NCI-H345 treated with DMSO at 0.1 percent for 48 hours (cell line): ENCODE measurements at regions not wholly inside any gene's neighbourhood (a gene's known extent, or its start where the extent isn't known, plus 50 kb on each side); places are given as distances from the start of the nearest gene placed in this dataset.
"Not testable (repeated sequence)": the region's sequence is repeated elsewhere in the genome, so short reads cannot be mapped to it uniquely, and the experiment has no call there.

ENCODE experiments used
- DNase-seq: peaks from one replicate; lab custom pipeline; 2025; ENCODE audit not compliant: unreplicated experiment; lab: John Stamatoyannopoulos, UW

DNA sequence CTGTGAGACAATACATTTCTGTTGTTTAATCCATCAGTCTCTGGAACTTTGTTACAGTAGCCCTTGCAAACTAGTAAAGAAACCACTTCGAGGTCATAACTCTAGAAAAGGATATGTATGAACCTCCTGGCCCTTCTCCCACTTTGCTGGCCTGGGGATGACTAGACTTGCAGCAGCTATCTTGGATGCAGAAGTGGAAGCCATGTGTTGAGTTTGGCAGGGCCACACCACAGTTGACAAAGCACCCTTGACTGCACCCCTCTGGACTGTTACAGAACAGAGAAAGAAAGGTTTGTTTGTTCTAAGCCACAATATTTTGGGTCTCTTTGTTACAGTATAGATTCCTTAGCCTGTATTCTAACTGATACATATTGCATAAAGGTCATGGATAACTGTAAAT, 183.2 kb upstream of the TAS2R1 start:
- DNase-seq, result no peak

GRCh38 chr5:9807366-9807765, 177.2 kb upstream of the TAS2R1 start:
- DNase-seq, result not testable (repeated sequence)

DNA sequence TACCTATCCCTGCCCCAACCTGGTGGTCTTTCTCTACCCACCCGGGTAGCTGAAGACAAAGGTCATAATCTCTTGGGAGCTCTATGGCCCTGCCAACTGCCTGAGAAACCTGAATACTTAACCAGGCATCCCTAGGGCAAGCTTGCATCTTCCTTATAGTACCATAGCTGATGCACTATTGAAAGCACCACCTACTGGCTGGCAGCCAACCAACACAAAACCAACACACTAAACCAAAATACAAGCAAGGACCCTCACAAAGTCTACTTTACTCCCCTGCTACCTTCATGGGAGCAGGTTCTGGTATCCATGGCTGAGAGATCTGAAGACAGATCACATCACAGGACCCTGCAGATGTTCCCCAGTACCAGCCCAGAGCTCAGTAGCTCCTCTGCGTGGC, 171.8 kb upstream of the TAS2R1 start:
- DNase-seq, result no peak

DNA sequence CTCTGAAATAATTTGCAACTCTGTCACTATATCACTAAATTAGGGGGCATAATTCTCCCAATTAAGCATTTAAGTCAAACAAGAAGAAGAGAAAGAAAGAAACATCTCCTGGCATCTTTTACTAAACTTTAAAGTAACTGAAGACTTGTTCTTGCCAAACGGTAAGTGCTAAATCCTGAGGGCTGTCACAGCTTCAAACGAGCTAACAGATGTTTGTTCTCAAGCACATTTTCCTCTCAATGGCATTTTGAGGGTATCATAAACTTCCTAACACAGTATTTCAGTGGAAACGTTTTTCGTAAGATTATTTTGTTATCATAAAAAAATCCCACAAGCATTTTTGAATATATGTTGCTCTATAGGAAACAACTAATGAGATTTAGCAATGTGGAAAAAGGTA, 169.5 kb upstream of the TAS2R1 start:
- no peak for DNase-seq

GRCh38 chr5:9790276-9790675, 160.1 kb upstream of the TAS2R1 start:
- DNase-seq, result no peak

- no peak for DNase-seq
These were observed 159.6 kb upstream of the TAS2R1 start for GRCh38 chr5:9789777-9790176.

DNA sequence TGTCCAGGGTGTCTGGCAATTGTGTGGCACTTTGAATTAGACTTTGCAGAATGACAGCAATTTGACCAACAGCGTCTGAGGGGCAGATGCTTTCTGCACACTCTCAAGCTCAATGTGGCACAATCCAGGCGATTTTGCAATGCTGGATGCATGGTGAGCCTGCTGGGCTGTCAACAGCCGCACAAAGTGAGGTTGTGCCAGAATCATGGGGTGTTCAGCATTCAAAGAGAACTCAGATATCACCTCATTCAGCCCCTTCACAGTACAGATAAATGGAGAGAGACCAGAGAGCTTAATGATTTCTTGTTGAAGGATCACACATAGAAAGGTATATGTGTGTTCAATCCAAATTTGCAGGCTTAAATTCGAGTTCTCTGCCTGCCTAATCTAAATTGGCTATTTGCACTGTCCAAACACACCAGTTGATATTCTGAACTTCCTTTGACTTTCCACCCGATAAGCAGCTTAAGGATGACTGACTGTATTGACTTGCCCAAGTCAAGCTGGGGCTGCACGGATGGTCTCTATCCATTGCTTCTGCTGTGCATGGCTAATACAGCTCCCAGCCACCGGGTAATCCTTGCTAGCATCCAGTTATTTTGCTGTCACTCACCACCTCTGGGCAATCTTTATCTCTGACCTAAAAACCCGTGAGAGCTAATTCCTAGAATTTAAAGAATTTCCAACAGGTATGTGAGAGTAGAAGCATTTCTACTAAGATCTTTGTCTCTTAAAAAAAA, 157.9 kb upstream of the TAS2R1 start:
- peak; percentile 80 for DNase-seq

DNA sequence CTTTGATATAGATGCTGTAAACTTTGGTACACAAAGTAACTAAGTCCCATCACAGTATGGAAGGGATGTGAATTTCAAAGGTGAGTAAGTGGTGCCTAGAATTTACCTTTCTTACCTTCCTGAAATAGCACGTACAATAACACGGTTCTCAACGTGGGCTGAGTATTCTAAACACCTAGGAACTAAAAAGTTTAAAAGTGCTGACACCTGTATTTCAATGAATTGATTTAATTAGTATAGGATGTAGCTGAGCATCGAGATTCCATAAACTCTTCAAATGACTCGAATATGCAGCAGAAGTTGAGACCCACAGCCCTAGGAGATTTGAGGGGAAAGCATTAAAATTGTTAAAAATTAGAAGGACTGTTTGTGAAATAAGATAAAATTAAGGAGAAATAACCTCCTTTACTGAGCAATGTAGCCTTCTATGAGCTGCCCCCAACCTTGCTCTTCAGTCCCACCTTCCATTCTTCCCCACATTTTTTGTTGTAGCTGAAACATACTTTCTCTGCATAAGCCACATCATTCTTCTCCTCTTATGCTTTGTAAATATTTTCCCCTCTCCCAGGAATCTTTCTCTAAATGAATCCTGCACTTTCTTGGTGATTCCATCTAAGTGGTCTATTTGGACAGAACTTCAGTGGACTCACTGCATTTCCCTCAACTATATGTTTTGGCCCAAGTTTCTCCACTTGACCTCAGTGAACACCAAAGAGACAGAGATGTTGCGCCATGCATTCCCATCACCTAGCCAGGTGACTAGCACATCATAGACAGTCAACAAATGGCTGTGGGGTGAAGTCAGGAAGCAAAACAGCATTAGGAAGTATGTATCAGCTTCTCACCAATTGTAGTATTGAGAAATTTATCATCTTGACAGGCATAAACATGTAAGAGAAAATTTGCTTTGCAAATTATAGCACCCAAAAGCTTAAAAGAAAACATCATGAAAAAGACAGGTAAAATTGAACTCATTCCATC, 156.5 kb upstream of the TAS2R1 start:
- no peak for DNase-seq

DNA sequence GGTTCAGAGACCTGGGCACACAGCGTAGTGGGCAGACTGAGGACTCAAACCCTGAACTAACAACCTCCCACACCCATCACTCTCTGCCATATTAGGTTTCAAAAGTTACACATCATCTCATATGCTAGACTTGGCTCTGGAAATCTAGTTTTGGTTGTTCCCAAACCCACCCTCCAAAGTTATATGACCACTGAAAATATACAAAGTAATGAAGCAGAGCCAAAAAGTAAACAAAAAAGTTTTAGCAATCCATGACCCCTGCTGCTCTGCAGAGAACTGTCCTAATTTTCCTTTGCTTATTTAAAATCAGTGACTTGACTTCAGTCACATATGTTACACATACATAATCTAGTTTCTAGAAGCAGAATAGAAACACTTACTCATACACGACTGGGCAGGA, 155.6 kb upstream of the TAS2R1 start:
- no peak for DNase-seq

- DNase-seq, result no peak
These were observed 154.1 kb upstream of the TAS2R1 start for GRCh38 chr5:9784231-9784630.

DNA sequence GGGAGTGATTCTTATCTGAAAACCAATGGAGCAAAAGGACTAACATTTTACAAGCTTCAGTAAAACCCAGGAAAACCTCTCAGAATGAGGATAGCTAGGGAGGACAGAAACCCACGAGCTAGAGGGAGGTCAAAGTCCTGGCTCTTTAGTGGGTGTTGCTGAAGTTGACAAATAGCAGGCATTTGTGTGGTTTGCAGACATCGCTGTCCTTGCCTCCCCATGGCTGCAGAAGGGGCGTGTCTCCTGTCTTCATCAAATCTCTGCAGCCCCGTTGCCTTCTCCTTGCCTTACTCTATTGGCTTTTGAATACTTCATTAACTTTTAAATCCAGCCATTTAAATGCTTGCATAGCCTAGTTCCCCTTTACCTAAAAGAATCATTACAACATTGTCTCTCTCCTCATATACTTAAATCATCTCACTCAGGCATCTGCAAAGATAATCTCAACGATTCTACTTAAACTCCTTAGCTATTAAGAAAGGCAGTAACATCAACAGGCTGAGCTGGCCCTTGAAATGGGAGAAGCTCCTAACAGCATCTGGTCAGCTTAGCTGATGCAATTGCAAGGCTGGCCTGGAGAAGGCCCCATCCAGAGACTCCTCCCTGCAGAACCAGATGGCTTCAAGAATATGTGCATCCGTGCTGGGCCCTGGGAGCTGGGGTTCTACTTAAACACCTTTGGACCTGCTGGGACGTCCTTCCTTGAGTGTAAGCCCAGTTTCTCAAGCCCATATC, 152.8 kb upstream of the TAS2R1 start:
- DNase-seq, result no peak

- no peak for DNase-seq
These were observed 151.7 kb upstream of the TAS2R1 start for GRCh38 chr5:9781890-9782289.

GRCh38 chr5:9781275-9781674, 151.1 kb upstream of the TAS2R1 start:
- DNase-seq, result no peak

- DNase-seq, result no peak
These were observed 150.3 kb upstream of the TAS2R1 start for GRCh38 chr5:9780501-9780900.

GRCh38 chr5:9776525-9776924, 146.4 kb upstream of the TAS2R1 start:
- no peak for DNase-seq

DNA sequence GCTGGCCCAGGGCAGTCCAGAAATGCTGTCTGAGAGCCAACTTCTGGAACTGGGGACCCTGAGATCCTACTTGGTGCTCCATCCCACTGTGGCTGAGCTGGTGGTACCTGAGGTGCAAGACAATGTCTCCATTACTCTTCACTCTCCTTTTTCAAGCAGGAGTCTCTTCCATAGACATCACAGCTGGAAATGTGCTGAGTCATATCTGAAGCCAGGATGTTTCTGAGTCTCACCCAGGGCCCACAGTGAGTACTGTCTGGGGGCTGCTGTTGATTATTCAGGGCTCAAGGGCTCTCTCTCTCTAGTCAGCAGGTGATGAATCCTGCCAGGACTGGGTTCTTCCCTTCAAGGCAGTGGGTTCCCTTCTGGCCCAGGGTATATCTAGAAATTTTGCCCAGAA, 145.2 kb upstream of the TAS2R1 start:
- DNase-seq, result no peak

- DNase-seq, result no peak
These were observed 144.4 kb upstream of the TAS2R1 start for GRCh38 chr5:9774472-9775079.

DNA sequence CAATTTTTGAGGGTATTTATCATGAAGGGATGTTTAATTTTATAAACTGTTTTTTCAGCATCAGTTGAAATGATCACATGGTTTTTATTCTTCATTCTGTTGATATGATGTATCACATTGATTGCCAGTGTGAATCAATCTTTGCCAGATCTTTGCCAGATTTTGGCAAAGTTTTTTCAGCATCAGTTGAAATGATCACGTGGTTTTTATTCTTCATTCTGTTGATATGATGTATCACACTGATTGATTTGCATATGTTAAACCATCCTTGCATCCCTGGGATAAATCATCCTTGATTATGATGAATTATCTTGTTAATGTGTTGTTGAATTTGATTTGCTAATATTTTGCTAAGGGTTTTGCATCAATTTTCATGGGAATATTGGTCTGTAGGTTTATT, 140.9 kb upstream of the TAS2R1 start:
- DNase-seq, result no peak

GRCh38 chr5:9766581-9766980, 136.4 kb upstream of the TAS2R1 start:
- DNase-seq, result no peak

DNA sequence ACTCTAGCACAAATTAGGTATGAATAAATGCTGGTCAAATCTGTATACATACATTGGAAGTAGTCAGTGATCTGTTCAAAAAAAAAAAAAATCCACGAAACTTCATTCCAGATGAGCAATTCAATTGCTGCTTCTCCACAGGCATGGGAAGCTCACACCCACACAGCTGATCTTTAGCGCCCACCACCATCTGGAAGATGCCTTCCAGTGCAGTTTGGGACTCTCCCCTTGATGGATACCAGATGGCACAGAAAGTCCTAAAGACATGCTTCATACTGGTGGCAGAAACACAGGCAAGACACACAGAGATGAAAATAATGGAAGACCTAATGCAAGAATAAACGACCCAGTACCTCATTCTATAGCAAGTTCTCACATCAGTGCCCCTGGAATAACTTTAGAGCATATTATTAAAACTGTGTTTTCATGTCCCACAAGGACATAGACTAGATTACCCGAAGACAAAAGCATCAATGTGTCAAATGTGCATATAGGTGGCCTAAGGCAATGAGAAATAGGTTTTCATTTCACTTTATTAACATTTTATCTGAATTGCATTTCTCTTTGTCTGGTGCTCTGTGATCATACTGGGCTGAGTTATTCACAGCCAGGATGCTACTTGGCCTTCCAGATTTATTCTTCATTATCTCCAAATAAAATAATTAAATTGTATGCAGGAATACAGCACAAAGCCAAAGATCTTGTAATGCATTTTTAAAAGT, 135.4 kb upstream of the TAS2R1 start:
- DNase-seq, result no peak
